ENCODE measurements at regions not wholly inside any gene's neighbourhood (a gene's known extent, or its start where the extent isn't known, plus 50 kb on each side); places are given as distances from the start of the nearest gene placed in this dataset.

DNA sequence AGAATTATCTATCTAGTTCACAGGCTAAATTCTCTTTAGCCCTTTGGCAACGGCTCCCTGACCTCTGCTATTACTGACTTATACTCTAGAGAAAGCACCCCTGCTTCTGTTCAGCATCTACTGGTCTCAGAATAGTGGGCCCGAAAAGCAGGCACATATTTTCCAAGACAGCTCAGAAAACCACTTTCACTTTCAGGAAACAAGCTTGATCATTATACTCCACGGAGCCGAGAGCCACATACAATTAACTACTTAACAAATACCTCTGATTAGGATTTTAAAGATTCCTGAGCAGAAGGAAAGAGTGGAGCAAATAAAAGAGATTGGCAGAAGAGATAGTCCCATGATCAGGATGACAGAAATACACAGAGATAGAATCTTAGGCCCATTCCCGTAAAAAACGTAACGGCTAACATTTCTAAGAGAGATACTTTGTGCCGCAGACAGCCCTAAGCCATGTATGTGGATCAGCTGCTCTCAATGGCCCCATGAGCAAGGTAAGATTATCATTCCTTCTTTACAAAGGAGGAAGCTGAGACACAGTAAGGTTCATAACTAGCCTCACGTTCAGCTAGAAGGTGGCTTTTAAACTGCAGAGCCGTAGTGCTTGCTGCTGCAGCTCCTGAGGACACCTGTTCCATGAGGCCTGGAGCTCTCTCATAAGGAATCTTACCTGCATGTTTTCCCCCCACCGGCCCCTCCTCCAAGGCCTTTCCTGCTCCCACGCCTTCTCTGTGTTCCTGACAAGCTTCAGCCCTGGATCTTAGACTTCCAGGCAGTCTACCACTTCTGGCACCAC lies 227.2 kb downstream of the FOXO1 start:
- no peaks in the 10 kb centered on the region for H3K4me1 ChIP-seq (ENCODE audit: control insufficient read depth in 1 of 2, insufficient read depth in 1 of 2, low read depth in 1 of 2, low read length in 1 of 2)
- no peaks in the 10 kb centered on the region for H3K9me3 ChIP-seq
- H3K36me3 ChIP-seq: no peaks in the 10 kb centered on the region
- H3K27me3 ChIP-seq: no peaks in the 10 kb centered on the region
- no peak overlapping the region for H3K27ac ChIP-seq
- H3K4me3 ChIP-seq (ENCODE audit: low read depth in 1 of 2, low read length in 1 of 2): no peak overlapping the region
- TF ChIP-seq, protein P1, sequence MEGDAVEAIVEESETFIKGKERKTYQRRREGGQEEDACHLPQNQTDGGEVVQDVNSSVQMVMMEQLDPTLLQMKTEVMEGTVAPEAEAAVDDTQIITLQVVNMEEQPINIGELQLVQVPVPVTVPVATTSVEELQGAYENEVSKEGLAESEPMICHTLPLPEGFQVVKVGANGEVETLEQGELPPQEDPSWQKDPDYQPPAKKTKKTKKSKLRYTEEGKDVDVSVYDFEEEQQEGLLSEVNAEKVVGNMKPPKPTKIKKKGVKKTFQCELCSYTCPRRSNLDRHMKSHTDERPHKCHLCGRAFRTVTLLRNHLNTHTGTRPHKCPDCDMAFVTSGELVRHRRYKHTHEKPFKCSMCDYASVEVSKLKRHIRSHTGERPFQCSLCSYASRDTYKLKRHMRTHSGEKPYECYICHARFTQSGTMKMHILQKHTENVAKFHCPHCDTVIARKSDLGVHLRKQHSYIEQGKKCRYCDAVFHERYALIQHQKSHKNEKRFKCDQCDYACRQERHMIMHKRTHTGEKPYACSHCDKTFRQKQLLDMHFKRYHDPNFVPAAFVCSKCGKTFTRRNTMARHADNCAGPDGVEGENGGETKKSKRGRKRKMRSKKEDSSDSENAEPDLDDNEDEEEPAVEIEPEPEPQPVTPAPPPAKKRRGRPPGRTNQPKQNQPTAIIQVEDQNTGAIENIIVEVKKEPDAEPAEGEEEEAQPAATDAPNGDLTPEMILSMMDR (IDR thresholded peaks at IDR 0.05): no peak

DNA sequence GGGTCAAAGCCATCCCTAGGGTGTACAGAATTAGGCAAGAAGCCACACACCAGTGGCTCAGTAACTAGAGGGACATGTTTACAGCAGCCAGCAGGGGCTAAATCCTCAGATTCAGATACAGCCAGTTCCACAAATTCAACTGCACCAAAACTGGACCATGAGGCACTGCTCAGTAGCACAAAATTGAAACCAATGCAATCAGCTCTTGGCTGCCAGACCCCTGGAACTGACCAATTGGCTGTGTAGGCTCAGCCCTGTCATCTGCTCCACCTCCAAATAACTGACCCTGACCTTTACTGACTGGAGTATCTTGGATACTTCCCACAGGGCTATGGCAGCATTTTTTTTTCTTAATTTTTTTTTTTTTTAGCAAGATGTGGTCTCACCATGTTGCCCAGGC lies 226.5 kb downstream of the FOXO1 start:
- Histone ChIP-seq H3K4me1 (ENCODE audit: control insufficient read depth in 1 of 2, insufficient read depth in 1 of 2, low read depth in 1 of 2, low read length in 1 of 2) (no peaks in the 10 kb centered on the region), H3K27me3 (no peaks in the 10 kb centered on the region), H3K9me3 (no peaks in the 10 kb centered on the region), H3K27ac (no peak overlapping the region), H3K36me3 (no peaks in the 10 kb centered on the region), H3K4me3 (ENCODE audit: low read depth in 1 of 2, low read length in 1 of 2) (no peak overlapping the region)
- TF ChIP-seq, protein P1 (IDR thresholded peaks at IDR 0.05): no peak

DNA sequence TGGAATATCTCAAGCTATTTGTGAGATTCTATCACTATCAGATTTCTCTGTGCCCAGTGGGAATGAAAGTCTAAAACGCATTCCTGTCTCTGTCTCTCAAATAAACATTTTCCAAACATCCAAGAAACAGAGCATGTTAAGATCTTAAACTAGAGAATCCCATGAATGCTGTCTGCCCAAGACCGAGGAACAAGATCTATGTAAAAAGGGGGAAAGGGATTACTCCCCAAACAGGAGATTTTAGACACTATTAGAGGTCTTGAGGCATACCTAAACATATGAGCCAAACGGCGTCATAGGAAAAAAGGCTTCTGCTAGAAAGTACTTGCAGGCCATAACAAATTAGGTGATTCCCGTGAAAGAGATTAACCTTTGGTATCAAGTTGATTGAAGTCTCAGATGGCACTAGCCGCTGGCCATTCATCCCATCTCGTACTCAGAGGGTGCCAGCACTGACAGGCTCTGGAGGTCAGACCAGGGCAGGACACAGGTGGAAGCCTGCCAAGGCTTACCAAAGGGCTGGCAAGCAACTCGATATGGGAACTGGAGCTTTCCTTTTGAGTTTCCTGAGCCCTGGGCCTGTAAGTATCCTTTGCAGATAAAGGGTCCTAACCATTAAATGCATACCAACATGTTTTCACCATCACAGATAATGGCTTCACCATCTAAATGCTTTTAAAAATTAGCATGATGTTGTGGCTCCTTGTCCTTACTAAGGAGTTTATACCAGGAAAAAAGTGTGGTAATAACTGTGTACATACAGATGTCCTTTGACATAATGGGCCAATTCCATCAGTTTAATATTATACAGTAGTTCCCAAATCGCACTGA lies 225.2 kb downstream of the FOXO1 start:
- Histone ChIP-seq H3K4me3 (ENCODE audit: low read depth in 1 of 2, low read length in 1 of 2) (no peak overlapping the region), H3K4me1 (ENCODE audit: control insufficient read depth in 1 of 2, insufficient read depth in 1 of 2, low read depth in 1 of 2, low read length in 1 of 2) (no peaks in the 10 kb centered on the region), H3K36me3 (no peaks in the 10 kb centered on the region), H3K27me3 (no peaks in the 10 kb centered on the region), H3K9me3 (no peaks in the 10 kb centered on the region), H3K27ac (no peak overlapping the region)
- TF ChIP-seq, protein P1 (IDR thresholded peaks at IDR 0.05): no peak

DNA sequence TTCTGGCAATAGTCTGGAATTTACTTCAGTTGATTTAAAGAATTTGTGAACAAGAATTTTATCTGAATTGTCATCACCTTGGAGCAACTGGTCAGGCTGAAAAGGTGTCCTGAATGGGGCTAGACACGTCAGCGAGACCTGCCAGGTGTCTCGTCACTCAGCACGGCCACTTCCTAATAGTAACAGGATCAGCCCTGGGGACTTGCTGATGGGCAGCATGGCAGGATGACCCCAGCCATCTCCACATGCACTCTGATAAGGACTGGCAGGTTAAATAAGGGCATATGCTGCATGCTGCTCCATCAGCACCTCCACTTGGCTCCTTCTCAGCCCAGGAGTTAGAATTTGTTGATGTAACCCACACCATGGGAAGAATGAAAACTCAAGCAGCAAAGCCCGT lies 224.2 kb downstream of the FOXO1 start:
- H3K4me3 ChIP-seq (ENCODE audit: low read depth in 1 of 2, low read length in 1 of 2): no peak overlapping the region

DNA sequence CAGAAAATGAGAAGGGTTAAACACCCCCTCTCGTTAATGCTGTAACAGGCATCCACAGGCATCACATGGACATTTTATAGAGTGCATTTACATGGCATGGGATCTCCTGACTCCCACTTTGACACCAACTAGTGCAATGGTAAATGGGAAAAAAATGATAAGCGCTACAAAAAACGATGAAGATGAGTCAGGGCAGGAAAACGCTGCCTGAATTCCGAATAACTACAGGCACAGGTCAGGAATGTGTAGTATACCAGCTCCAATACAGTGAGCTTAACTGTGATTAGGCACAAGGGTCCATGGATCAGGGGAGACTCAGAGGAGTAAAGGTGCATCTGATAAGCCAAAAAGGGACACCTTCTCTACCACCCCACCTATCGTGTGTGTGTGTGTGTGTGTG lies 223.6 kb downstream of the FOXO1 start:
- H3K27me3 ChIP-seq: no peaks in the 10 kb centered on the region
- TF ChIP-seq, protein P1 (IDR thresholded peaks at IDR 0.05): no peak
- H3K27ac ChIP-seq: no peak overlapping the region
- no peak overlapping the region for H3K4me3 ChIP-seq (ENCODE audit: low read depth in 1 of 2, low read length in 1 of 2)
- H3K36me3 ChIP-seq: no peaks in the 10 kb centered on the region
- H3K9me3 ChIP-seq: no peaks in the 10 kb centered on the region
- no peaks in the 10 kb centered on the region for H3K4me1 ChIP-seq (ENCODE audit: control insufficient read depth in 1 of 2, insufficient read depth in 1 of 2, low read depth in 1 of 2, low read length in 1 of 2)

More for the DNA sequence above, 224.2 kb downstream of the FOXO1 start:
- no peaks in the 10 kb centered on the region for H3K4me1 ChIP-seq (ENCODE audit: control insufficient read depth in 1 of 2, insufficient read depth in 1 of 2, low read depth in 1 of 2, low read length in 1 of 2)
- no peaks in the 10 kb centered on the region for H3K27me3 ChIP-seq
- no peak overlapping the region for H3K27ac ChIP-seq
- no peaks in the 10 kb centered on the region for H3K36me3 ChIP-seq
- H3K9me3 ChIP-seq: no peaks in the 10 kb centered on the region
- TF ChIP-seq, protein P1 (IDR thresholded peaks at IDR 0.05): no peak
